RWPE2 (cell line): ENCODE measurements at regions not wholly inside any gene's neighbourhood (a gene's known extent, or its start where the extent isn't known, plus 50 kb on each side); places are given as distances from the start of the nearest gene placed in this dataset.

Experiments
- ATAC-seq: fragments of 200-7000 bp; cut with Tn5 transposase; 3 replicates; pipeline ENCODE4 v1.9.1; 2021; ENCODE audit warnings: low read depth
- DNase-seq: peaks from one replicate; pipeline ENCODE4 v3.0.0-alpha.2; 2020; ENCODE audit warnings: low spot score
- H3K27ac ChIP-seq: fragments of 450-650 bp; 2 replicates; pipeline ENCODE4 v1.5.1; 2017; ENCODE audit warnings: mild to moderate bottlenecking; ENCODE audit not compliant: poor library complexity, severe bottlenecking
- H3K27me3 ChIP-seq: fragments of 250-450 bp; sonication (Bioruptor Pico); 2 replicates; pipeline ENCODE4 v1.5.1; 2021; ENCODE audit warnings: mild to moderate bottlenecking, moderate library complexity; ENCODE audit not compliant: insufficient read depth, poor library complexity, severe bottlenecking
- H3K36me3 ChIP-seq: fragments of 250-450 bp; sonication (Bioruptor Pico); 2 replicates; pipeline ENCODE4 v1.5.1; 2020; ENCODE audit warnings: low read depth, mild to moderate bottlenecking, moderate library complexity
- H3K4me1 ChIP-seq: fragments of 250-450 bp; sonication (Bioruptor Pico); 2 replicates; pipeline ENCODE4 v1.5.1; 2021; ENCODE audit warnings: mild to moderate bottlenecking, moderate library complexity; ENCODE audit not compliant: insufficient read depth, poor library complexity, severe bottlenecking
- H3K4me3 ChIP-seq: fragments of 250-450 bp; sonication (Bioruptor Pico); 2 replicates; pipeline ENCODE4 v1.5.1; 2021; ENCODE audit warnings: mild to moderate bottlenecking, moderate library complexity; ENCODE audit not compliant: severe bottlenecking
- H3K9me3 ChIP-seq: fragments of 250-450 bp; sonication (Bioruptor Pico); 2 replicates; pipeline ENCODE4 v1.5.1; 2021; ENCODE audit warnings: mild to moderate bottlenecking, moderate library complexity; ENCODE audit not compliant: severe bottlenecking
- TF ChIP-seq, protein P1 (sequence below): fragments of 450-650 bp; IDR thresholded peaks from one replicate; pipeline ENCODE4 v1.5.1; 2017; ENCODE audit warnings: mild to moderate bottlenecking, moderate library complexity; ENCODE audit not compliant: poor library complexity, severe bottlenecking

DNA sequence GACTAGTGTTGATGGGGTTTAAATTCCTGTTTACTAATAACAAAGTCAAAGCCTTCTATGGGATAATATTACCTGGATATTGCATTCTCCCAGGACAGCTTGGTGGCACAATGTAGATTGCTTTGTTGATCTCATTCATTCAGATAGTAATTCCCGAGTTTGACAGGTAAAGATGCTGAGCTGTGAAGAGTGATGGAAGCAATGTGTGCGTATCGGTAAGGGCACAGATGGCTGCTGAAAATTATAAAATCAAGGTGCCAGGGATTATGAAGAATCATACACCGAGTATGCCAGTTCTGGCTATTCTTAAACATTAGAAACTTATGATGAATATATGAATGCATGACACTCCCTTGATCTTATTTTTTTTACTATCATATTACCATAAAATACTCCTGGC is 100.6 kb upstream of the CNTNAP4 start:
- no peak overlapping the region for H3K27ac ChIP-seq
- H3K36me3 ChIP-seq = no peaks in the 10 kb centered on the region
- no peaks in the 10 kb centered on the region for H3K4me1 ChIP-seq
- ATAC-seq = no peak
- TF ChIP-seq, protein P1, sequence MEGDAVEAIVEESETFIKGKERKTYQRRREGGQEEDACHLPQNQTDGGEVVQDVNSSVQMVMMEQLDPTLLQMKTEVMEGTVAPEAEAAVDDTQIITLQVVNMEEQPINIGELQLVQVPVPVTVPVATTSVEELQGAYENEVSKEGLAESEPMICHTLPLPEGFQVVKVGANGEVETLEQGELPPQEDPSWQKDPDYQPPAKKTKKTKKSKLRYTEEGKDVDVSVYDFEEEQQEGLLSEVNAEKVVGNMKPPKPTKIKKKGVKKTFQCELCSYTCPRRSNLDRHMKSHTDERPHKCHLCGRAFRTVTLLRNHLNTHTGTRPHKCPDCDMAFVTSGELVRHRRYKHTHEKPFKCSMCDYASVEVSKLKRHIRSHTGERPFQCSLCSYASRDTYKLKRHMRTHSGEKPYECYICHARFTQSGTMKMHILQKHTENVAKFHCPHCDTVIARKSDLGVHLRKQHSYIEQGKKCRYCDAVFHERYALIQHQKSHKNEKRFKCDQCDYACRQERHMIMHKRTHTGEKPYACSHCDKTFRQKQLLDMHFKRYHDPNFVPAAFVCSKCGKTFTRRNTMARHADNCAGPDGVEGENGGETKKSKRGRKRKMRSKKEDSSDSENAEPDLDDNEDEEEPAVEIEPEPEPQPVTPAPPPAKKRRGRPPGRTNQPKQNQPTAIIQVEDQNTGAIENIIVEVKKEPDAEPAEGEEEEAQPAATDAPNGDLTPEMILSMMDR = no peak
- DNase-seq = no peak
- H3K9me3 ChIP-seq = peaks cover 8% of the 10 kb centered on the region
- no peak overlapping the region for H3K4me3 ChIP-seq
- no peaks in the 10 kb centered on the region for H3K27me3 ChIP-seq

DNA sequence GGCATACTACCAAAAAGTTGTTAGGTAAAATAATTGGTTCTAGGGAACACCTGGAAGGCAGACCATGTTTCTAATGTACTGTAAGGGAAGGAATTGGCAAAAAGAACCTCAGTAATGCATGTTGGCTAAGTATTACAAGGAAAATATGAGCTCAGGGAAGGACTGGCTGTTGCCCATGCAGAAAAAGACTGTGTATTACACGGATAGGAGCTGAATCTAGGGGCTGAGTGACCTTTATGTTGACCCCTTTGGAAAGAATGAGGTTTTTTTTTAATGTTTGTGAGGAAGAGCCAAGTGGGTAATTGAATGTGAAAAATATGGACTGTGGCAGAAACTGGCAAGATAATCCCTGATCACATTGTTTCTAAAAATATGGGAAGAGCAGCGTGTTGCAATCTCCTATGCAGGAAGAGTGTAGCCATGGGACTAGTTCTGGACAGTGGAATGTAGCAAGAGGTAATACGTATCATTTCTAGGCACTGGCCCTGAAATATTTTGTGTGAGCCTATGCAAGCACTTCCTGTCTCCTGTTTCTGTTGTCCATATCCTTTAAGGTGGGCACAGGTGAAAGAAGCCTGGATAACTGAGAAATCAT is 95.1 kb upstream of the CNTNAP4 start:
- DNase-seq = no peak

GRCh38 chr16:76183647-76184046 is 93.6 kb upstream of the CNTNAP4 start:
- ATAC-seq (no peak), DNase-seq (no peak)
- H3K36me3 ChIP-seq = no peaks in the 10 kb centered on the region
- no peaks in the 10 kb centered on the region for H3K4me1 ChIP-seq
- no peaks in the 10 kb centered on the region for H3K27me3 ChIP-seq
- no peak overlapping the region for H3K27ac ChIP-seq
- no peak overlapping the region for H3K4me3 ChIP-seq
- H3K9me3 ChIP-seq = peaks cover 7% of the 10 kb centered on the region
- TF ChIP-seq, protein P1 = no peak

More for the DNA sequence above, 95.1 kb upstream of the CNTNAP4 start:
- Histone ChIP-seq H3K9me3 (no peaks in the 10 kb centered on the region), H3K27ac (no peak overlapping the region), H3K36me3 (no peaks in the 10 kb centered on the region), H3K27me3 (no peaks in the 10 kb centered on the region), H3K4me3 (no peak overlapping the region), H3K4me1 (no peaks in the 10 kb centered on the region)
- no peak for ATAC-seq
- TF ChIP-seq, protein P1 = no peak

DNA sequence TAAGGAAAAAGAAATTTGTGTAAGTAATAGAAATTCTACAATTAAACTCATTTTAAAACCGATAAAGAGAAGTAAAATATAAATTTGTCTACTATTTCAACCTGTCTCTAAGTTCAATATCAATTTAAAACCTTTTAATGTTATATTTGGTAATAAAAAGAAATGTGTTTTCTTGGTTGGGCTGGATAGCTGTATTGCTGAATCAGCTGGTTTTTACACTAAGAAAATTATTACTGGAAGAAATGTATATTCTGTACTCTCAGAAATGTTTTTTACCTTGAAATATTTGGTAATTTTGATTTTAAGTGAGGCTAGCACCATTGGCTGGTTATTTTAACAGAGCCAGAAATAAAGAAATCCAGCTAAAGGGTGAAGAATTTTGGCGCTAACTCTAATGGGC is 87.1 kb upstream of the CNTNAP4 start:
- DNase-seq = no peak
- Histone ChIP-seq H3K4me1 (peaks cover 12% of the 10 kb centered on the region), H3K27ac (no peak overlapping the region), H3K4me3 (no peak overlapping the region), H3K27me3 (no peaks in the 10 kb centered on the region), H3K36me3 (no peaks in the 10 kb centered on the region), H3K9me3 (peaks cover 7% of the 10 kb centered on the region)
- TF ChIP-seq, protein P1 = no peak
- no peak for ATAC-seq

GRCh38 chr16:76190480-76190879 is 86.7 kb upstream of the CNTNAP4 start:
- Histone ChIP-seq H3K4me3 (no peak overlapping the region), H3K36me3 (no peaks in the 10 kb centered on the region), H3K4me1 (peaks cover 12% of the 10 kb centered on the region), H3K27ac (no peak overlapping the region), H3K9me3 (peaks cover 7% of the 10 kb centered on the region), H3K27me3 (no peaks in the 10 kb centered on the region)
- TF ChIP-seq, protein P1 = no peak
- ATAC-seq (no peak), DNase-seq (no peak)
